ENCODE measurements at regions not wholly inside any gene's neighbourhood (a gene's known extent, or its start where the extent isn't known, plus 50 kb on each side); places are given as distances from the start of the nearest gene placed in this dataset.
"Not testable (repeated sequence)": the region's sequence is repeated elsewhere in the genome, so short reads cannot be mapped to it uniquely, and the experiment has no call there.

DNA sequence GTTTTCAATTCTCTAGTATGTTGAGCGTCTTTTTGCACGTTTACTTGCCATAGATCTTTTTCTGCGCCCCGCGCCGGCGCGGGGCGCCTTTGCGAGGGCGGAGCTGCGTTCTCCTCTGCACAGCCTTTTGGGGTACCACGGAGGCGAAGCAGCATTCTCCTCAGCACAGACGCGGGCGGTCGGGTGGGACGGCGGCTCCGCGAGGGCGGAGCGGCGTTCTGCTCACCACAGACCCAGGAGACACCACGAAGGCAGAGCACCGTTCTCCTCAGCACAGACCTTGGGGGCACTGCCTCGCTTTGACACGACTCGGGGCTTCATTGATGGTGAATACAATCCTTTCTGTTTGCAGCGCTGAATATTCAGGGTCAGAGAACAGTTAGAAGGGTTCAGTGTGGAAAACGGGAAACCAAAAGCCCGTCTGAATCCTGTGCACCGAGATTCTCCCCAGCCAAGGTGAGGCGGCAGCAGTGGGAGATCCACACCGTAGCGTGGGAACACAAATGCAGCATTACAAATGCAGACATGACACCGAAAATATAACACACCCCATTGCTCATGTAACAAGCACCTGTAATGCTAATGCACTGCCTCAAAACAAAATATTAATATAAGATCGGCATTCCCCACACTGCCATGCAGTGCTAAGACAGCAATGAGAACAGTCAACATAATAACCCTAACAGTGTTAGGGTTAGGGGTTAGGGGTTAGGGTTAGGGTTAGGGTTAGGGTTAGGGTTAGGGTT is 190.7 kb upstream of the VIPR2 start:
- H3K4me3 ChIP-seq (ENCODE audit: low read length) = not testable (repeated sequence)

DNA sequence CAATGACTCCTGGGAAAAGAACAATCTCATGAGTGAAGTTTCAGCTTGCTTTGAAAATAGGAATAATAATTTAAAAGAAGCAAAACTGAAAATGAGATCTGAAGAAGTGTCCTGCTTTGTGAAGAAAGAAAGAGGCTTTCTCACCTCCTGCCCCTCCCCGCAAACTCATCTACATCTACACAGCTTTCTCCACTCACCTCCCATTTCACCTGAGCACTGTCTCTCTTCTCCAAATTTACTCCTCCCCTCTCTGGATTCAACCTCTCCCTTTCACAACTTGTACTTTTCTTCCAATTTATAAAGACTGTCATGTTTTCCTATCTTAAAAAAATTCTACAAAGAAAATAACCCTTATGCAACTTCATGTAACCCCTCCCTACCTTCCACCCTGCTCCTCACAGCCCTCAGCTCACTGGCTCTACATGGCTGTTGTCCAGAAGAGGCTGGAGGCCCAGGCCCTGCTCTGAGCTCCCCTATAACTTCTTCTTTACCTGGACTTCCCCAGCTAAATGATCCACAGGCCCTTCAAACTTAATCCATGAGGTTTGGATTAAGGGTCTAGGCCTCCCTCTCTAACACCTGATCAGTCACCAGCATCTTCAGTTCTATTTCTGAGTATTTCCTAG is 188.3 kb upstream of the VIPR2 start:
- DNase-seq (ENCODE audit: low read depth); H3K4me3 ChIP-seq (ENCODE audit: low read length): not testable (repeated sequence)

More for the DNA sequence above, 190.7 kb upstream of the VIPR2 start:
- not testable (repeated sequence) for DNase-seq (ENCODE audit: low read depth)

DNA sequence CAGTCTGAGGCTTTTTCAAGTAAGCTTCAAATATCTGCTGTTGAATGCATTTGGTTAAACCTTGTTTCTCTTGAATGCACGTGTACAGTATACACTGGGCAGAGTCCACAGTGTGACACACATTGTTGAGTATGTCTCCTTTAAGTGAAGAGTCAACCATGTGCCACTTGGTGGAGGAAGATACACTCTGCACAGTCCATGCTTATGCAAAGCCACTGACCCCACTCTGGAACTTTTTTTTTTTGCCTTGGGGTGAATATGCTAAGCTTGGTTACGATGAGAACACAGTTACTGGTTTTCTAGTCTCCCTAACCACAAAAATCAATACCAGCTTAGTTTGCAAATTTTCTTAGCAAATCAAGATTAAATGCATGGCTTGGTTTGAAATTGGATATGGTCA is 186.8 kb upstream of the VIPR2 start:
- no peak for DNase-seq (ENCODE audit: low read depth)
- no peak overlapping the region for H3K4me3 ChIP-seq (ENCODE audit: low read length)
- TF ChIP-seq, protein P1, sequence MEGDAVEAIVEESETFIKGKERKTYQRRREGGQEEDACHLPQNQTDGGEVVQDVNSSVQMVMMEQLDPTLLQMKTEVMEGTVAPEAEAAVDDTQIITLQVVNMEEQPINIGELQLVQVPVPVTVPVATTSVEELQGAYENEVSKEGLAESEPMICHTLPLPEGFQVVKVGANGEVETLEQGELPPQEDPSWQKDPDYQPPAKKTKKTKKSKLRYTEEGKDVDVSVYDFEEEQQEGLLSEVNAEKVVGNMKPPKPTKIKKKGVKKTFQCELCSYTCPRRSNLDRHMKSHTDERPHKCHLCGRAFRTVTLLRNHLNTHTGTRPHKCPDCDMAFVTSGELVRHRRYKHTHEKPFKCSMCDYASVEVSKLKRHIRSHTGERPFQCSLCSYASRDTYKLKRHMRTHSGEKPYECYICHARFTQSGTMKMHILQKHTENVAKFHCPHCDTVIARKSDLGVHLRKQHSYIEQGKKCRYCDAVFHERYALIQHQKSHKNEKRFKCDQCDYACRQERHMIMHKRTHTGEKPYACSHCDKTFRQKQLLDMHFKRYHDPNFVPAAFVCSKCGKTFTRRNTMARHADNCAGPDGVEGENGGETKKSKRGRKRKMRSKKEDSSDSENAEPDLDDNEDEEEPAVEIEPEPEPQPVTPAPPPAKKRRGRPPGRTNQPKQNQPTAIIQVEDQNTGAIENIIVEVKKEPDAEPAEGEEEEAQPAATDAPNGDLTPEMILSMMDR (IDR thresholded peaks at IDR 0.05; ENCODE audit: insufficient read depth, low read depth, low read length, missing control alignments) = no peak

DNA sequence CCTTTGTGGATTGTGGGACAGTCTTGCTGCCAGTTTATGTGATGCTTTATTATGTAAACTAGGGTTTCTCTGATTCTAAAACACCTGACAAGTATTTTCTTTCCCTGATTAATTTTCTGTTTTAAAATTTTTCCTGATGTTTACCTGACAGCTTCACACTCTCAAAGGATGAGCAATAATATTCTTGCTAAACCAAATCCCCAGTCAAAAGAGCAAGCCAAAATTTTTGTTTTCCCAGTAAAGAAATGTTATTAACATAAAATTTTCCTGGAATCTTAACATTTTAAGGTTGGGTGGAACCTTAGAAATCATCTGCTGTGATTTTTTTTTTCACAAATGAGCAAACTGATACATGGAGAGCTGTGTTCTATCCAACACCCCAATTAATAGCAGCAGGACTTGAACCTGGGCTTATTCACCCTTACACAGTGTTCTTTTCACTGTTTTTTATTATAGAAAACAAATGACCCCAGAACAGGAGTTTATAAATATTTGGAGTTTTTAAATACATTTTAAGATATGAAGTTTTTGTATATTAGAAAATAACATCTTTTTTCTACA is 185.2 kb upstream of the VIPR2 start:
- no peak overlapping the region for H3K4me3 ChIP-seq (ENCODE audit: low read length)
- TF ChIP-seq, protein P1 (IDR thresholded peaks at IDR 0.05; ENCODE audit: insufficient read depth, low read depth, low read length, missing control alignments) = no peak
- DNase-seq (ENCODE audit: low read depth) = no peak

DNA sequence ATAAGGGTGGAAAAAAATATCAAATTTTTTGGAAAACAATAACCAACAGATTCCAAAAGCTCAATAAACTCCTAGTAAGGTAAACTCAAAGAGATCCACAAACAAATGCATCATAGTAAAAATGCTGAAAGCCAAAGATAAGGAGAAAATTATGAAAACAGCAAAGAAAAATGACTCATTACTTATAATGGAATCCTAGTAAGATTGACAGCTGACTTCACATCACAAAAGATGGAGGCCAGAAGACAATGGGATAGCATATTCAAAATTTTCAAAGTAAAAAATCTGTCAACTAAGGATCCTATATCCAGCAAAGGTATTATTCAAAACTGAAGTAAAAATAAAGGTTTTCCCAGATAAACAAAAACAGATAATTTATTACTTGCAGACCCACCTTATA is 183.4 kb upstream of the VIPR2 start:
- TF ChIP-seq, protein P1 (IDR thresholded peaks at IDR 0.05; ENCODE audit: insufficient read depth, low read depth, low read length, missing control alignments) = no peak
- no peak overlapping the region for H3K4me3 ChIP-seq (ENCODE audit: low read length)
- no peak for DNase-seq (ENCODE audit: low read depth)

DNA sequence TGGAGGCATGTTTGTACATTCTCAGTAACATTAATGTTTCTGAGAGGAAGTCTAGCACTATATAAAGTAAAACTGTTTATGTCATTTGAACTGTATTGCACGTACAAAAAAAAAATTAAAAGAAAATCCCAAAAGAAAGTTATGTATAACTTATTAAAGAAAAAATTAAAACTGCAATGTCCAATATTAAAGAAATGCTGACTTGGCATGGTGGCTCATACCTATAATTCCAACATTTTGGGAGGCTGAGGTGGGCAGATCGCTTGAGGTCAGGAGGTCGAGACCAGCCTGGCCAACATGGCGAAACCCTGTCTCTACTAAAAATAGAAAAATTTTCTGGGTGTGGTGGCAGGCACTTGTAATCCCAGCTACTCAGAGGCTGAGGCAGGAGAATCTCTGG is 178.7 kb upstream of the VIPR2 start:
- TF ChIP-seq, protein P1 (IDR thresholded peaks at IDR 0.05; ENCODE audit: insufficient read depth, low read depth, low read length, missing control alignments) = no peak
- no peak overlapping the region for H3K4me3 ChIP-seq (ENCODE audit: low read length)
- DNase-seq (ENCODE audit: low read depth) = no peak

DNA sequence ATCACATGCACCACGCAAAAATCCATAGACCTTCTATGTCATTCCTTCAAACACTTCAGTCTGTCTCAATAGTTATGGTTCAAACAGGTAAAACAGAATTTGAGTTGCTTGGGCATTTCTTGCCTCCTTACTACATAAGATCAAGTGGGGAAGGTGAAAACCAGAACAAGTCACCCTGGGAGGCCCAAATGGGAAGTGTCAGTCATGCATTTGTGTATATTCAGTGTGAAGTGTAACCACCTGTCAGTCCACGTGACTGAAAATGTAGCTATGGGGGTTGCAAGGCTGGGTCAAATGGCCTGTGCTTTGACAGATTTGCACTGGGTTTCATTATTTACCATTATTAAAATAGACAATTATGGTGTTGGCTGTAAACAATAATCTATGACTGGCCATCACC is 176.6 kb upstream of the VIPR2 start:
- TF ChIP-seq, protein P1 (IDR thresholded peaks at IDR 0.05; ENCODE audit: insufficient read depth, low read depth, low read length, missing control alignments) = no peak
- no peak overlapping the region for H3K4me3 ChIP-seq (ENCODE audit: low read length)
- no peak for DNase-seq (ENCODE audit: low read depth)
